ENCODE measurements at regions not wholly inside any gene's neighbourhood (a gene's known extent, or its start where the extent isn't known, plus 50 kb on each side); places are given as distances from the start of the nearest gene placed in this dataset.
"Not testable (repeated sequence)": the region's sequence is repeated elsewhere in the genome, so short reads cannot be mapped to it uniquely, and the experiment has no call there.

DNA sequence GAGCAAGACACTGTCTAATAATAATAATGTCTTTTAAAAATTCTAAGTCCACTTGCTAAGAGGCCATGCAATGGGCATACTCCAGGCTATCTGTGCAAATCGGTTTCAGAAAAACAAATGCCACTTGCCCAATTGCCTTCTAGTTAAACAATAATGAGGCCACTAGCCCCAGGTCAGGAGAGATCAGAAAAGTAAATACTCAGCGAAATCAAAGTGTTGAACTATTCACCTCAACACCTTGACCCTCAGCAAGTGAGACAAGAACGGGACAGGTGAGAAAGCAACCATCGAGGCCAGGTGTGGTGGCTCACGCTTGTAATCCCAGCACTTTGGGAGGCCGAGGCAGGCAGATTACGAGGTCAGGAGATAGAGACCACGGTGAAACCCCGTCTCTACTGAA, 72.3 kb upstream of the SYN3 start:
- H3K4me3 ChIP-seq (ENCODE audit: low read depth, low read length) = no peak overlapping the region
- no peak for DNase-seq (ENCODE audit: low read depth)
- TF ChIP-seq, protein P1, sequence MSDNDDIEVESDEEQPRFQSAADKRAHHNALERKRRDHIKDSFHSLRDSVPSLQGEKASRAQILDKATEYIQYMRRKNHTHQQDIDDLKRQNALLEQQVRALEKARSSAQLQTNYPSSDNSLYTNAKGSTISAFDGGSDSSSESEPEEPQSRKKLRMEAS (IDR thresholded peaks at IDR 0.05; ENCODE audit: low read depth, low read length) = no peak
- no peak for TF ChIP-seq MYC (IDR thresholded peaks at IDR 0.05; ENCODE audit: low read depth, low read length)
- TF ChIP-seq POLR2A (IDR thresholded peaks at IDR 0.05; ENCODE audit: extremely low read depth, insufficient read length) = no peak
- TF ChIP-seq CTCF (IDR thresholded peaks at IDR 0.05; ENCODE audit: low read depth, low read length) = no peak

GRCh38 chr22:33129621-33130020, 71.4 kb upstream of the SYN3 start:
- DNase-seq (ENCODE audit: low read depth) = no peak
- no peak overlapping the region for H3K4me3 ChIP-seq (ENCODE audit: low read depth, low read length)
- TF ChIP-seq POLR2A (IDR thresholded peaks at IDR 0.05; ENCODE audit: extremely low read depth, insufficient read length) (no peak), MYC (IDR thresholded peaks at IDR 0.05; ENCODE audit: low read depth, low read length) (no peak), CTCF (IDR thresholded peaks at IDR 0.05; ENCODE audit: low read depth, low read length) (no peak)
- TF ChIP-seq, protein P1 (IDR thresholded peaks at IDR 0.05; ENCODE audit: low read depth, low read length) = no peak

- no peak for TF ChIP-seq POLR2A (IDR thresholded peaks at IDR 0.05; ENCODE audit: extremely low read depth, insufficient read length)
- no peak for TF ChIP-seq MYC (IDR thresholded peaks at IDR 0.05; ENCODE audit: low read depth, low read length)
- TF ChIP-seq, protein P1 (IDR thresholded peaks at IDR 0.05; ENCODE audit: low read depth, low read length) = no peak
- no peak for TF ChIP-seq CTCF (IDR thresholded peaks at IDR 0.05; ENCODE audit: low read depth, low read length)
- DNase-seq (ENCODE audit: low read depth) = no peak
- no peak overlapping the region for H3K4me3 ChIP-seq (ENCODE audit: low read depth, low read length)
Measured at GRCh38 chr22:33126881-33127280, 68.7 kb upstream of the SYN3 start.

- TF ChIP-seq MYC (IDR thresholded peaks at IDR 0.05; ENCODE audit: low read depth, low read length) (no peak), POLR2A (IDR thresholded peaks at IDR 0.05; ENCODE audit: extremely low read depth, insufficient read length) (no peak), CTCF (IDR thresholded peaks at IDR 0.05; ENCODE audit: low read depth, low read length) (no peak)
- TF ChIP-seq, protein P1 (IDR thresholded peaks at IDR 0.05; ENCODE audit: low read depth, low read length) = no peak
- no peak for DNase-seq (ENCODE audit: low read depth)
Measured at GRCh38 chr22:33124471-33124870, 66.3 kb upstream of the SYN3 start.

DNA sequence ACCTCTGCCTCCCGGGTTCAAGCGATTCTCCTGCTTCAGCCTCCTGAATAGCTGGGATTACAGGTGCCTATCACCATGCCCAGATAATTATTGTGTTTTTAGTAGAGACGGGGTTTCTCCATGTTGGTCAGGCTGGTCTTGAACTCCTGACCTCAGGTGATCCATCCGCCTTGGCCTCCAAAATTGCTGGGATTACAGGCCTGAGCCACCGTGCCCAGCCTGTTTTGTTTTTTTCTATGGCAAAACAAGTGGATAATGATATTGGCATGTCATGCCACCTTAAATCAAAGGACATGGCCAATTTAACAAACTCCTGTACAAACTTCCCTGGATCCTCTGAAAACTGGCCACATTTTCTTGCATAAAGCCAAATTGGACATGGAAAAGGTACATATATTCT, 64.3 kb upstream of the SYN3 start:
- DNase-seq (ENCODE audit: low read depth); H3K4me3 ChIP-seq (ENCODE audit: low read depth, low read length): not testable (repeated sequence)

More at GRCh38 chr22:33124471-33124870, 66.3 kb upstream of the SYN3 start:
- H3K4me3 ChIP-seq (ENCODE audit: low read depth, low read length) = no peak overlapping the region

- TF ChIP-seq MYC (IDR thresholded peaks at IDR 0.05; ENCODE audit: low read depth, low read length) (no peak), POLR2A (IDR thresholded peaks at IDR 0.05; ENCODE audit: extremely low read depth, insufficient read length) (no peak), CTCF (IDR thresholded peaks at IDR 0.05; ENCODE audit: low read depth, low read length) (no peak)
- TF ChIP-seq, protein P1 (IDR thresholded peaks at IDR 0.05; ENCODE audit: low read depth, low read length) = no peak
- no peak overlapping the region for H3K4me3 ChIP-seq (ENCODE audit: low read depth, low read length)
- DNase-seq (ENCODE audit: low read depth) = no peak
Measured at GRCh38 chr22:33119044-33119443, 60.9 kb upstream of the SYN3 start.

Data from NB4 (cell line).